ENCODE measurements at regions not wholly inside any gene's neighbourhood (a gene's known extent, or its start where the extent isn't known, plus 50 kb on each side); places are given as distances from the start of the nearest gene placed in this dataset.

- DNase-seq (ENCODE audit: low spot score) (no peak), ATAC-seq (no peak)
- POLR2A ChIA-PET = no interaction called here
- Mint-ChIP-seq H3K4me3 (no peak overlapping the region), H3K9me3 (peaks cover 70% of the 10 kb centered on the region), H3K27me3 (ENCODE audit: low read depth) (peaks cover 4% of the 10 kb centered on the region; the same call in 1 of the 2 replicates), H3K27ac (no peak overlapping the region), H3K4me1 (no peaks in the 10 kb centered on the region), H3K36me3 (peaks cover 49% of the 10 kb centered on the region)
- CTCF ChIA-PET = no interaction called here
- TF ChIP-seq ZNF138 (CRISPR knock-in tag; conservative IDR thresholded peaks at IDR 0.05) (no peak), GABPB1 (CRISPR knock-in tag; IDR thresholded peaks at IDR 0.05) (no peak)
Observed at GRCh38 chrX:102029026-102029425, 96.5 kb upstream of the TCEAL2 start.

DNA sequence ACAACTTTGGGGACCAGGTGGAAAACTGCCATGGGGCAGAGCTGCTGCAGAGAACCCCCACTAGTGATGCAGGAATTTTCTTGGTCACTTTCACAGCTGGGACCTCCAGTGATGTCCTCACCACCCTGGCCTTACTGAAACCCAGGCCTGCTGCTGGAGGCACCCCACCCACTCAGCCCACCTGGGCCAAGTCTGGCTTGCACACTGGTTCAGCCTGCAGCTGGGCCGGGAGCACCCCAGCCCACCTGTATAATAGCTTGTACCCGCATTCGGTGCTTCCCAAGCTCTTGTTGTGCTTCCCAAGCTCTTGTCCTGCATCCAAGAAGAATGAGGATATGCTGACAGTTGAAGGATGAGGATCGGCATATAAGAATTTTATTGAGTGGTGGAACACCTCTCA lies 86.4 kb upstream of the ZMAT1 start:
- Mint-ChIP-seq H3K4me1 (no peaks in the 10 kb centered on the region), H3K4me3 (no peak overlapping the region), H3K27ac (no peak overlapping the region), H3K9me3 (peaks cover 36% of the 10 kb centered on the region), H3K36me3 (peaks cover 2% of the 10 kb centered on the region; the same call in 1 of the 2 replicates), H3K27me3 (ENCODE audit: low read depth) (peaks cover 2% of the 10 kb centered on the region; the same call in 1 of the 2 replicates)
- ATAC-seq = no peak
- POLR2A ChIA-PET = no interaction called here
- TF ChIP-seq AR (CRISPR knock-in tag; IDR thresholded peaks at IDR 0.05) (no peak), AFF4 (CRISPR knock-in tag; IDR thresholded peaks at IDR 0.05; ENCODE audit: borderline replicate concordance) (no peak), FOXJ3 (CRISPR knock-in tag; IDR thresholded peaks at IDR 0.05; ENCODE audit: borderline replicate concordance) (no peak)
- CTCF ChIA-PET = no interaction called here
- DNase-seq (ENCODE audit: low spot score) = no peak

DNA sequence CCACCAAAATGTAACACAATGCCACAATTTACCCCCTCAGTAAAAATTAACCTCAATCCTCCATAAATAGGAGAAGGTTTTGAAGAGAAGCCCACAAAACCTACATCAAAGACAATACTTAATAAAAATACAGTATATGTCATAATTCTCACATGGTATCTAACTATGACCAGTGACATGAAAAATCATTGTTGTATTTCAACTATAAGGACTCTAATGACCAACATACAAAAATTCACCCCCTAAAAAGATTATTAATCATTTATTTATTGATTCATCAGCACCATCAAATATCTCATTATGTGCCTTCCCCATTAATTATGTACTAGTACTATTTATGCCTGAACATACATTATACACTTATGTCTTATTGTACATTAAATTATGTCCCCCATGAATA lies 77.1 kb upstream of the ZMAT1 start:
- DNase-seq (ENCODE audit: low spot score) (no peak), ATAC-seq (no peak)
- CTCF ChIA-PET = no interaction called here
- Mint-ChIP-seq H3K27ac (no peak overlapping the region), H3K4me3 (no peak overlapping the region), H3K27me3 (ENCODE audit: low read depth) (no peaks in the 10 kb centered on the region; the same call in 1 of the 2 replicates), H3K36me3 (no peaks in the 10 kb centered on the region), H3K9me3 (peaks cover 7% of the 10 kb centered on the region), H3K4me1 (peaks cover 10% of the 10 kb centered on the region)
- POLR2A ChIA-PET = no interaction called here
- no peak for TF ChIP-seq TP53 (CRISPR knock-in tag; IDR thresholded peaks at IDR 0.05)
- no peak for TF ChIP-seq PRDM15 (CRISPR knock-in tag; IDR thresholded peaks at IDR 0.05)
- TF ChIP-seq, protein P1, sequence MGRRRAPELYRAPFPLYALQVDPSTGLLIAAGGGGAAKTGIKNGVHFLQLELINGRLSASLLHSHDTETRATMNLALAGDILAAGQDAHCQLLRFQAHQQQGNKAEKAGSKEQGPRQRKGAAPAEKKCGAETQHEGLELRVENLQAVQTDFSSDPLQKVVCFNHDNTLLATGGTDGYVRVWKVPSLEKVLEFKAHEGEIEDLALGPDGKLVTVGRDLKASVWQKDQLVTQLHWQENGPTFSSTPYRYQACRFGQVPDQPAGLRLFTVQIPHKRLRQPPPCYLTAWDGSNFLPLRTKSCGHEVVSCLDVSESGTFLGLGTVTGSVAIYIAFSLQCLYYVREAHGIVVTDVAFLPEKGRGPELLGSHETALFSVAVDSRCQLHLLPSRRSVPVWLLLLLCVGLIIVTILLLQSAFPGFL (CRISPR knock-in tag; IDR thresholded peaks at IDR 0.05; ENCODE audit: borderline replicate concordance) = no peak
- TF ChIP-seq RELA (CRISPR knock-in tag; IDR thresholded peaks at IDR 0.05; ENCODE audit: borderline replicate concordance) = no peak
- no peak for TF ChIP-seq CDX4 (CRISPR knock-in tag; IDR thresholded peaks at IDR 0.05; ENCODE audit: borderline replicate concordance)
- no peak for TF ChIP-seq RORB (CRISPR knock-in tag; IDR thresholded peaks at IDR 0.05)
- TF ChIP-seq ZNF232 (CRISPR knock-in tag; IDR thresholded peaks at IDR 0.05) = no peak
- no peak for TF ChIP-seq GTF2I (CRISPR knock-in tag; conservative IDR thresholded peaks at IDR 0.05)
- TF ChIP-seq CREM (CRISPR knock-in tag; IDR thresholded peaks at IDR 0.05) = no peak
- no peak for TF ChIP-seq NR1H2 (CRISPR knock-in tag; IDR thresholded peaks at IDR 0.05)
- no peak for TF ChIP-seq E2F1 (CRISPR knock-in tag; IDR thresholded peaks at IDR 0.05)
- no peak for TF ChIP-seq SMAD3 (CRISPR knock-in tag; IDR thresholded peaks at IDR 0.05; ENCODE audit: borderline replicate concordance)
- no peak for TF ChIP-seq JUN (CRISPR knock-in tag; IDR thresholded peaks at IDR 0.05)
- no peak for TF ChIP-seq JAZF1 (CRISPR knock-in tag; IDR thresholded peaks at IDR 0.05)
- no peak for TF ChIP-seq ZBTB21 (CRISPR knock-in tag; IDR thresholded peaks at IDR 0.05; ENCODE audit: borderline replicate concordance)
